Midbrain (tissue), 1 donor: ENCODE measurements at regions not wholly inside any gene's neighbourhood (a gene's known extent, or its start where the extent isn't known, plus 50 kb on each side); places are given as distances from the start of the nearest gene placed in this dataset.
"Not testable (repeated sequence)": the region's sequence is repeated elsewhere in the genome, so short reads cannot be mapped to it uniquely, and the experiment has no call there.

Source experiments
- DNase-seq: peaks from one replicate; lab custom pipeline; 2025; lab: John Stamatoyannopoulos, UW

GRCh38 chr20:16801919-16802651 lies 53.9 kb downstream of the OTOR start:
- peak; percentile 43 for DNase-seq

DNA sequence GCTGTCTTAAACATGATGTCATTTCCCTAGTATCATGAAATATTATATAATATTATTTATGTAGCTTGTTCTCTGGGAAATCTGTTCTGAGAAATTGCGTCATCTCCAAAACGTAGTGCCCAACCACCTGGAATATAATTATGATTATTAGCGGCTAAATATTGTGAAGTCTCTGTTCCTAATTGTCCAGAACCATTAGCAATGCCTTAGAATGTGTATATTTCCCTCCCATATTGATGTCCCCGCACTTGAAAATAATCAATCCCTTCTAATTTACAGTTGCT lies 54.4 kb downstream of the OTOR start:
- DNase-seq: no peak

GRCh38 chr20:16803965-16804792 lies 56.0 kb downstream of the OTOR start:
- DNase-seq: peak; percentile 66

GRCh38 chr20:16804793-16805187 lies 56.6 kb downstream of the OTOR start:
- no peak for DNase-seq

- no peak for DNase-seq
These were observed 57.9 kb downstream of the OTOR start for GRCh38 chr20:16806061-16806460.

- no peak for DNase-seq
These were observed 58.7 kb downstream of the OTOR start for GRCh38 chr20:16806886-16807285.

DNA sequence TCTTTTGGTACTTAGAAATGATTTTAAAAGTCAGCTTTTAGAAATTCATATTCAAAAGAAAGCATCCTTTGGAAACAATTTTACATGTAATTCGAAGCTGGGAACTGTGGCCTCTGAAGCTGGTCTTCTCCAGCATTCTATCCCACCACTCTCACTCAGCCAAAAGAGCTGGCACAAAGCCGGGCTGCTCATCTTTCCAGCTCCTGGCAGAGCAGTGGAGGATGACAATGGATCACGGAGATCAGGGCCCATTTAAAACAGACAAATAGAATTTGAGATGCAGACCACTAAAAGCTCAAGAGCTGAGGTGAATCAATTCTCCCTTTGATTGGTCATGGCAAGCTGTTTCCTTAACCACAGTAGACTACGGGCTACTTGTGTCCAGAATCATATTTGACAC lies 60.6 kb downstream of the OTOR start:
- DNase-seq: no peak

DNA sequence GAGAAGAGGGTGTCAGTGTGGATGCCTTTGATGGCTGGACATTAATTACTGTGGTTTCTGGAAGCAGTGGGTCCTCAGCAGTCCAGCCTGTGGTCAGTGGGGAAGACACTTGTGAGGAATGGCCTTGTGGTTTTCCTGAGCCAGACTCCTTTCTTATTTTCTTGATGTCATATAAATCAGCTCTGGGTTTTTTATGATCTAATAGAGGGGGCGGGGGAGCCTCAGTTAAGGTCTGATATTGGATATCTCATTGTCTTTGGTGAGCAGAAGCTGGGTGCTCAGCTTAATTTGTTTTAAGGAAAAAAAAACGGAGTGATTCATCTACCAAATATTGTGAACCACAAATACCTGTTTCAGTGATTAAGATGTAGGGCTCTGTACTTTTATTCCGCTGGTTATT lies 62.1 kb downstream of the OTOR start:
- no peak for DNase-seq

DNA sequence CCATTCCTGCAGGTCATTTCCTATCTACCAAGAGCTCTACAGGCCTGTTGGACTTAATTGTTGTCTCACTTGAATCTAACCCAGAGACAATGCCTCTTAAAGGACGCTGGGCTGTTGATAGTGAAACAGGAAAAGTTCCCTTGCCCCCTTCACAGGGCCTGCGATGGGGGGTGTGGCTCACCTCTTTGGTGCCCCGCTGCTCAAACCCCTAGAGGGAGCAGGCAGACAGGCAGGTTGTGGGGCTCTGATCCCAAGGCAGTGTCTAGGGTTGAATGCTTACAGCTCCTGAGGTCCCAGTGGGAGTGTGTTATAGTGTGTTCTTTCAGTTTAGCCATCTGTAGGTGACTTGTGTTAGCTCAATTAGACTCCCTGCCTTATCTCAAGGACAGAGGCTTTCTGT lies 68.0 kb downstream of the OTOR start:
- DNase-seq: no peak

GRCh38 chr20:16819483-16819882 lies 71.3 kb downstream of the OTOR start:
- no peak for DNase-seq

GRCh38 chr20:16821211-16822089 lies 73.3 kb downstream of the OTOR start:
- peak; percentile 10 for DNase-seq

- DNase-seq: no peak
These were observed 76.5 kb downstream of the OTOR start for GRCh38 chr20:16824664-16825063.

DNA sequence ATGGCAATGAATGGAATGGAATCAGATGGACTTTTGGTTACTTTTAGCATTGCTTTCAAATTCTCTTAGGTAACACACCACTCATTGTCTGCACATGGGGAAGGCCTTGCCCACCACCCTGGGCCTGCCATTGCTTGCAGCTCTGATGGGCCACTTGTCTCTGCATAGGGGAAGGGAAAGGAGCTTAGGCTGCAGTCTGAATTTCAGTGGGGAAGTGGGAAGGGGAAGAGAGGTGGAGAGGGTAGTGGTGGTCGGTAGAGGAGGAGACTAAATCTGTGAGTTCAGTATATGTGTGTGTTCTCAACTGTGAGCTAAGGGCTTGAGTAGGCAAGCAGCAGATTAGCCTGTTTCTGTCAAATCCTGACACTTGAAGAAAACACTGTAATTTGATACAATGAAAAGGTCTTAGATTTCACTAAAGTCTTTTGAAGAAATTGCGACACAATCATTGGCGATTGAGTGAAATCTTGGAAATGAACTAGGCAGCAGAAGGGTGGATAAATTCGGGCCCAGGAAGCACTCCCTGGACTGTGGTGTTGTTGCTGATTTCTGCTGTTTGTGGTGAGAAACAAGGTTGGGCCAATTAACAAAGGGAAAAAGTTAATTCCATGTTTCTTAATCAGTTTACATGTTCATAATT lies 80.6 kb downstream of the OTOR start:
- DNase-seq: no peak

- DNase-seq: not testable (repeated sequence)
These were observed 87.5 kb downstream of the OTOR start for GRCh38 chr20:16835690-16836089.

GRCh38 chr20:16842486-16843120 lies 94.4 kb downstream of the OTOR start:
- no peak for DNase-seq

DNA sequence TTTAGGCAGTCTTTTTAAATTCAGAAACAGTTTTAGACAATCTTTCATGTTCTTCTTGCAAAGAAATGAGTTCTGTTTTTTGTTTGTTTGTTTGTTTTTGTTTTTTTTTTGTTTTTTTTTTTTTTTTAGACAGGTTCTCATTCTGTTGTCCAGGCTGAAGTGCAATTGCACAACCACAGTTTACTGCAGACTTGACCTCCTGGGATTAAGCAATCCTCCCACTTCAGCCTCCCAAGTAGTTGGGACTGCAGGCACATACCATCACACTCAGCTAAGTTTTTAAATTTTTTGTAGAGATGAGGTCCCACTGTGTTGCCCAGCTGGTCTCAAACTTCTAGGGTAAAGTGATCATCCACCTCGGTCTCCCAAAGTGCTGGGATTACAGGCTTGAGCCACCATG lies 96.2 kb downstream of the OTOR start:
- DNase-seq: no peak

DNA sequence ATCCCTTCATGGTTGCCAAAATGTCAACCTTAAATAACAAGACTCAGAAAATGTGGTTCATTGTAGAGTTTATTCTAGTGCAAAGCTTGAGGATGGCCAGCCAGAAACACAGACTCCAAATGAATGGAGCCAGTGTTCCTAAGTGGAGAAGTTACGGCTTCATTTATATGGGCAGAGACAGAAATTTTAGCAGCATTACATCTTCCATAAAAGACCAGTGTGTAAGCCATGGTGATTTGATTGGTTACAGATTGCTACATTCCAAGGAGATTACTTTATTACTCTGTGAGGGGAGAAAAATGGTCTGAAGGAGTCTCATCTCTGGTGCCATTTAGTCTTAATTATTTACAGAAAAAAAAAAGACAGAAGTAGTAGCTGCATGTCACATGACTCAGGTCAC lies 97.8 kb downstream of the OTOR start:
- no peak for DNase-seq

- no peak for DNase-seq
These were observed 99.9 kb downstream of the OTOR start for GRCh38 chr20:16848061-16848460.

DNA sequence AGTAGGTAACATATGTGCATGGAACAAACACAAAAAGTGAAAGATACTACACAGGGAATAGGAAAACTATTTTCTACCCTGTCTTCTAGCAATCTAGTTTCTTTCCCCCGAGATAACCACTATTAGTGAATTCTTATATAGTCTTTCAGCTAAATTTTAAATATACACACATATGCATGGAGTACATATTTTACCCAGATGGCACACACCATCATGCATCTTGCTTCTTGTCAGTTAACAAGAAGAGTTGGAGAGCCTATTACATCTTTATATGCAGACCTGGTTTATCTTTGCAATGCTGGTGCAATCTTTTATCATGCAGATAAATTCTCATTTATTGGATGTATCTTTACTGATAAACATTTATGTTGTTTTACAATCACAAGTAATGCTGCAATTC lies 100.4 kb downstream of the OTOR start:
- no peak for DNase-seq

DNA sequence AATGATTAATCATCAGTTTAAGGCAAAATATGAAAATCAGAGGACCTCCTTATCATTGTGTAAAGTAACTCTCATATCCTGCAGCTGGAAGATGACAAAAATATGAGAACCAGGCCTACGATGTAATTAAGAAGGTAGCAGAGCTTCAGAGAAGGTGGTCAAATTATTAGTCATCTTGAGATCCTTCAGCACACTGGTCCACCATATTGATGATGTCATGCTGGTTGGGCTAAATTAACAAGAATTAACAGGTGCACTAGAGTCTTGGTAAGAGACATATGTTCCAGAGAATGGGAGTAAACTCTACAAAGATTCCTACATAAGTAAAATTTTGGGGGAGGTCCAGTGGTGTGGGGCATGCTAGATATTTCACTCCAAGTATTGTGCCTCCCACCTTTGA lies 112.8 kb downstream of the OTOR start:
- no peak for DNase-seq

DNA sequence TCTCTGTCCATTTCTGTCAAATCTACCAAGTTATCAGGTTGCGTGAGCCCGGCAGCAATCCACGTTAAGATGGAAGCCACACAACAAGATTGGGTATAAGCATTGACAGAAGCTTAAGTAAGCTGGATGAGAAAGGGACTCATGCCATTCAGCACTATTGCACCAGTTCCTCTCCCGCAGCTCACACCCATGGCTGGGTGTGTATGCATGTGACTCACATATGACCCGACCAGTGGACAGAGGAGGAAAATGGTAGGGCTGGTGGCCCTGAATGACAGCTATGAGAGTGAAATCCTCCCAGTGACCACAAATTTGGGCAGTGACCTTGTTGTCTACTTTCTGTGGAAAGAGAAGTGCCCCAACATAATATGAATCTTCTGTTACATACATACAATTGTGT lies 113.5 kb downstream of the OTOR start:
- DNase-seq: no peak

GRCh38 chr20:16863303-16863702 lies 115.1 kb downstream of the OTOR start:
- no peak for DNase-seq
